ENCODE measurements at regions not wholly inside any gene's neighbourhood (a gene's known extent, or its start where the extent isn't known, plus 50 kb on each side); places are given as distances from the start of the nearest gene placed in this dataset.
A peak's percentile ranks its signal among the peaks of the same experiment; 100 is the strongest.

GRCh38 chr3:70840106-70840870 lies 527.9 kb upstream of the MDFIC2 start:
- H3K27ac ChIP-seq: peak overlapping the region; percentile 22; the same call in 1 of the 2 replicates
- H3K4me3 ChIP-seq (IDR thresholded peaks at IDR 0.05; ENCODE audit: insufficient read depth, low read depth, low read length): no peak overlapping the region
- H3K4me2 ChIP-seq: peak overlapping the region; percentile 37

GRCh38 chr3:70833239-70833960 lies 521.0 kb upstream of the MDFIC2 start:
- Histone ChIP-seq H4K20me1 (ENCODE audit: insufficient read depth) (no peaks in the 10 kb centered on the region), H3K79me2 (ENCODE audit: insufficient read depth, low read depth) (no peaks in the 10 kb centered on the region), H3K4me3 (IDR thresholded peaks at IDR 0.05; ENCODE audit: insufficient read depth, low read depth, low read length) (no peak overlapping the region), H2AFZ (ENCODE audit: low read depth) (no peak overlapping the region), H3K4me2 (no peak overlapping the region), H3K27me3 (ENCODE audit: insufficient read depth, low read depth) (no peaks in the 10 kb centered on the region), H3K9ac (no peak overlapping the region), H3K4me1 (ENCODE audit: low read depth, poor library complexity, severe bottlenecking) (no peaks in the 10 kb centered on the region), H3K27ac (no peak overlapping the region), H3K36me3 (ENCODE audit: insufficient read depth) (no peaks in the 10 kb centered on the region)
- no peak for TF ChIP-seq CTCF (conservative IDR thresholded peaks at IDR 0.05; ENCODE audit: low read depth, low read length)

More at GRCh38 chr3:70840106-70840870, 527.9 kb upstream of the MDFIC2 start:
- TF ChIP-seq CTCF (conservative IDR thresholded peaks at IDR 0.05; ENCODE audit: low read depth, low read length): no peak
- Histone ChIP-seq H3K36me3 (ENCODE audit: insufficient read depth) (no peaks in the 10 kb centered on the region), H3K27me3 (ENCODE audit: insufficient read depth, low read depth) (no peaks in the 10 kb centered on the region), H3K4me1 (ENCODE audit: low read depth, poor library complexity, severe bottlenecking) (peaks cover 28% of the 10 kb centered on the region), H2AFZ (ENCODE audit: low read depth) (peak overlapping the region; percentile 5; the same call in 1 of the 2 replicates), H3K9ac (no peak overlapping the region), H4K20me1 (ENCODE audit: insufficient read depth) (no peaks in the 10 kb centered on the region), H3K79me2 (ENCODE audit: insufficient read depth, low read depth) (no peaks in the 10 kb centered on the region)

- Histone ChIP-seq H3K4me3 (IDR thresholded peaks at IDR 0.05; ENCODE audit: insufficient read depth, low read depth, low read length) (no peak overlapping the region), H3K4me2 (no peak overlapping the region), H3K27ac (no peak overlapping the region), H3K27me3 (ENCODE audit: insufficient read depth, low read depth) (no peaks in the 10 kb centered on the region), H3K36me3 (ENCODE audit: insufficient read depth) (no peaks in the 10 kb centered on the region), H2AFZ (ENCODE audit: low read depth) (no peak overlapping the region), H4K20me1 (ENCODE audit: insufficient read depth) (no peaks in the 10 kb centered on the region), H3K79me2 (ENCODE audit: insufficient read depth, low read depth) (no peaks in the 10 kb centered on the region), H3K4me1 (ENCODE audit: low read depth, poor library complexity, severe bottlenecking) (no peaks in the 10 kb centered on the region), H3K9ac (no peak overlapping the region)
- no peak for TF ChIP-seq CTCF (conservative IDR thresholded peaks at IDR 0.05; ENCODE audit: low read depth, low read length)
Observed at GRCh38 chr3:70832834-70833205, 520.4 kb upstream of the MDFIC2 start.

- H3K27me3 ChIP-seq (ENCODE audit: insufficient read depth, low read depth): no peaks in the 10 kb centered on the region
- no peak for TF ChIP-seq CTCF (conservative IDR thresholded peaks at IDR 0.05; ENCODE audit: low read depth, low read length)
- no peak overlapping the region for H3K27ac ChIP-seq
- no peak overlapping the region for H3K9ac ChIP-seq
- H4K20me1 ChIP-seq (ENCODE audit: insufficient read depth): no peaks in the 10 kb centered on the region
- H3K79me2 ChIP-seq (ENCODE audit: insufficient read depth, low read depth): no peaks in the 10 kb centered on the region
- H3K4me1 ChIP-seq (ENCODE audit: low read depth, poor library complexity, severe bottlenecking): no peaks in the 10 kb centered on the region
- H3K4me2 ChIP-seq: no peak overlapping the region
- H3K36me3 ChIP-seq (ENCODE audit: insufficient read depth): no peaks in the 10 kb centered on the region
- no peak overlapping the region for H3K4me3 ChIP-seq (IDR thresholded peaks at IDR 0.05; ENCODE audit: insufficient read depth, low read depth, low read length)
- H2AFZ ChIP-seq (ENCODE audit: low read depth): no peak overlapping the region
Observed at GRCh38 chr3:70832089-70832833, 519.8 kb upstream of the MDFIC2 start.
